ENCODE measurements at regions not wholly inside any gene's neighbourhood (a gene's known extent, or its start where the extent isn't known, plus 50 kb on each side); places are given as distances from the start of the nearest gene placed in this dataset.

DNA sequence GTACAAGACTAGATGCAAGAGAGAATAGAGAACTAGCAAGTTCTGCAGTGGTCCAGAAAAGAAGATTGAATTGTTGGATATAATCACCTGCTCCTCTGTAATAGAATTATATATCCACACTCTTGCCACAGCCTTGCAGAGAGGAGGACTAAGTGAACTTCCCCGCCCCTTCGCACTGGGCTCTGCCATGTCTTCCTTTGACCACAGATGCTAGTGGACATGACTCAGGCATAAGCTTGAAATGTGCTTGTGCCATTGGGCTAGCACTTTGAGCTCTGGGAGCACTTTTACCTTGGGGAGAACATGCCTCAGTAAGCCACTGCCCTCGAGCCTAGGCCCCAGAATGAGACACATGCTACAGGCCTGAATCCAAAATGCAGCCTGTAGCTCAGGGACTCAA is 113.5 kb upstream of the RASA1 start:
- Histone ChIP-seq H3K4me3 (ENCODE audit: low read depth, low read length) (no peak overlapping the region), H3K27ac (ENCODE audit: low read depth, low read length) (no peak overlapping the region), H3K9me3 (ENCODE audit: control insufficient read depth, insufficient read depth, low read length) (peaks cover 6% of the 10 kb centered on the region), H3K27me3 (ENCODE audit: control insufficient read depth, insufficient read depth, low read length) (no peaks in the 10 kb centered on the region)
- CTCF ChIA-PET = no interaction called here
- POLR2A ChIA-PET = no interaction called here
- DNase-seq (ENCODE audit: low read depth, low spot score) = no peak
- TF ChIP-seq, protein P1, sequence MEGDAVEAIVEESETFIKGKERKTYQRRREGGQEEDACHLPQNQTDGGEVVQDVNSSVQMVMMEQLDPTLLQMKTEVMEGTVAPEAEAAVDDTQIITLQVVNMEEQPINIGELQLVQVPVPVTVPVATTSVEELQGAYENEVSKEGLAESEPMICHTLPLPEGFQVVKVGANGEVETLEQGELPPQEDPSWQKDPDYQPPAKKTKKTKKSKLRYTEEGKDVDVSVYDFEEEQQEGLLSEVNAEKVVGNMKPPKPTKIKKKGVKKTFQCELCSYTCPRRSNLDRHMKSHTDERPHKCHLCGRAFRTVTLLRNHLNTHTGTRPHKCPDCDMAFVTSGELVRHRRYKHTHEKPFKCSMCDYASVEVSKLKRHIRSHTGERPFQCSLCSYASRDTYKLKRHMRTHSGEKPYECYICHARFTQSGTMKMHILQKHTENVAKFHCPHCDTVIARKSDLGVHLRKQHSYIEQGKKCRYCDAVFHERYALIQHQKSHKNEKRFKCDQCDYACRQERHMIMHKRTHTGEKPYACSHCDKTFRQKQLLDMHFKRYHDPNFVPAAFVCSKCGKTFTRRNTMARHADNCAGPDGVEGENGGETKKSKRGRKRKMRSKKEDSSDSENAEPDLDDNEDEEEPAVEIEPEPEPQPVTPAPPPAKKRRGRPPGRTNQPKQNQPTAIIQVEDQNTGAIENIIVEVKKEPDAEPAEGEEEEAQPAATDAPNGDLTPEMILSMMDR (IDR thresholded peaks at IDR 0.05; ENCODE audit: low read depth, low read length) = no peak

DNA sequence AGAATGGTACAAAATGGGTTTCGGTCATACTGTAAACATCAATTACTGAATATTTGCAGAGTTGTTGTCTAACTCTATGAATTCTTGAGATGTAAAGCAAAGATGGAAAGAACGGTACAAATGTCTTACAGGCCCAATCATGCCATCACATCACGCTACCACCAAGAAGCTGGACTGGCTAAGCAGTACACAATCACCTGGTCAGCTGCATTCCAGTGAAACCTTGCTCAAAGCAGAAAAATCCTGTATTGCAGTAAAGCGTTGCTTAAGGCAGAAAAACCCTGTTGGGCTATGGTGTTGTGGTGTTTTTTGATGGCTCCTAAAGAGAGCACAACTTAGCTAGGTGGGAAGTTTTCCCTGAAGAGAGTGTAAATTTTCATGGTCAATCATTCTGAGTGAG is 112.6 kb upstream of the RASA1 start:
- CTCF ChIA-PET = no interaction called here
- POLR2A ChIA-PET = no interaction called here
- Histone ChIP-seq H3K27me3 (ENCODE audit: control insufficient read depth, insufficient read depth, low read length) (no peaks in the 10 kb centered on the region), H3K27ac (ENCODE audit: low read depth, low read length) (no peak overlapping the region), H3K4me3 (ENCODE audit: low read depth, low read length) (no peak overlapping the region), H3K9me3 (ENCODE audit: control insufficient read depth, insufficient read depth, low read length) (no peaks in the 10 kb centered on the region; the same call in 1 of the 2 replicates)
- DNase-seq (ENCODE audit: low read depth, low spot score) = no peak
- TF ChIP-seq, protein P1 (IDR thresholded peaks at IDR 0.05; ENCODE audit: low read depth, low read length) = no peak

DNA sequence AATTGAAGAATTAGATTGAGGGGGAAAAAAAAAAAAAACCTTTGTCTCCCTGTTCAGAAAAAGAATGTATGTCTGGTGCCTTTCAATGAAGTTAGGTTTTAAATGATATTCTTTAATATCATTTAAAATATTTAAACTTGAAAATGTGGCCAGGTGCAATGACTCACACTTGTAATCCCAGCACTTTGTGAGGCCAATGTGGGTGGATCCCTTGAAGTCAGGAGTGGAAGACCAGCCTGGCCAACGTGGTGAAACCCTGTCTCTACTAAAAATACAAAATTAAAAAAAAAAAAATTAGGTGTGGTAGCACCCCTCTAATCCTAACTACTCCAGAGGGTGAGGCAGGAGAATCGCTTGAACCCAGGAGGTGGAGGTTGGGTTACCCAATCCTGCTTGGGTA is 111.1 kb upstream of the RASA1 start:
- Histone ChIP-seq H3K4me3 (ENCODE audit: low read depth, low read length) (no peak overlapping the region), H3K27me3 (ENCODE audit: control insufficient read depth, insufficient read depth, low read length) (no peaks in the 10 kb centered on the region), H3K9me3 (ENCODE audit: control insufficient read depth, insufficient read depth, low read length) (no peaks in the 10 kb centered on the region; the same call in 1 of the 2 replicates), H3K27ac (ENCODE audit: low read depth, low read length) (no peak overlapping the region)
- CTCF ChIA-PET = no interaction called here
- no peak for DNase-seq (ENCODE audit: low read depth, low spot score)
- POLR2A ChIA-PET = no interaction called here
- TF ChIP-seq, protein P1 (IDR thresholded peaks at IDR 0.05; ENCODE audit: low read depth, low read length) = no peak

DNA sequence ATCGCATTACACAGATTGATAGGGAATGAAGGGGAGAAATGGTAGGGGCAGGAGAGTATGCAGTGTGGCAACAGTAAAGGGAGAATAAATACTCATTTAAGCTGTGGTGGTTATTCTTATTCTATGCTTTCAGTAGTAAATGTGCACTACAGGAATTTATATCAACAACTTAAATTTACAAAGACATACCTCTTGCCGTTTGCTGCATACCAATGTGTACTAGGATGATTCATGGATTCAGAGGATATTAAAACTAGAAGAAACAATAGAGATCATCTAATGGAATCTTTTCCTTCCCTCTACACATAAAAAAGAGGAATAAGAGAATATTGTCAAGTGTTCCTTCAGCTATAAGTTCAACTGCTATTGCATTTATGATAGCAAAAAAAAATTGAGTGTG is 103.3 kb upstream of the RASA1 start:
- no peak overlapping the region for H3K4me3 ChIP-seq (ENCODE audit: low read depth, low read length)
- H3K27ac ChIP-seq (ENCODE audit: low read depth, low read length) = no peak overlapping the region
- H3K9me3 ChIP-seq (ENCODE audit: control insufficient read depth, insufficient read depth, low read length) = no peaks in the 10 kb centered on the region
- TF ChIP-seq, protein P1 (IDR thresholded peaks at IDR 0.05; ENCODE audit: low read depth, low read length) = no peak
- ChIA-PET CTCF (no interaction called here), POLR2A (interaction anchor here (0.6 to 1.2 kb wide), 3 partner anchors 25 to 174 kb away, joined by 3 to 9 read pairs (median 3); no protein-coding TSS in a partner anchor)
- H3K27me3 ChIP-seq (ENCODE audit: control insufficient read depth, insufficient read depth, low read length) = no peaks in the 10 kb centered on the region
- no peak for DNase-seq (ENCODE audit: low read depth, low spot score)

DNA sequence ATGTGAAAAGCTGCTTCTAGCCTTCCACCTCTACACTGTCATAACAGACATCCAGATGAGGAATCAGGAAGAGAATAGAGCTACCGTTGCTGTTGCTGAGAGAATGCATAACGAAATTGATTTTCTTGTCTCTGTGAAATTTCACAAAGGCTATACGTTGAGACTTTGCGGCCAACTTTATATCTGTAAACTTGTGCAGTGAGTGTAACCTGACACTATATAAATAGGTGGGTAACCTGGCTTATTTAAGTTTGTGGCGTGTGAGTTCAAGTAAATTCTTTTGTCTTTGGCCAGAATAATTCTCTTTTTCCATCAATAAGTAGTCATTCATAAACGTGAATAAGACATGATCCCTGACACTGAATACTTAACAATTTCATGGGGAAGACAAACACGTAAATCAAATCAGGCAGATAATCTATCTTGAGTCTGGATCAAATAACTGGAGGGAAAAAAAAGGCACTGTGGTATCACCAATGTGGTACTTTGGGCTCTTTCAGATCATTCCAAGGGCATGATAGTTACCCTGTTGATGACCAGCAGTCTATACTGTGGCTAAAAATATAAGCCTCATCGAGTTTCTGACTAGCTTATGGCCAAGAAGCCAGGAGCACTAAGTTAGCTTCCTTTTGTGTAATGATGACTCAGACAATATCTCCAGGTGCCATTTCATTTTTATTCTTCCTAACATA is 98.2 kb upstream of the RASA1 start:
- TF ChIP-seq, protein P1 (IDR thresholded peaks at IDR 0.05; ENCODE audit: low read depth, low read length) = no peak
- no peaks in the 10 kb centered on the region for H3K27me3 ChIP-seq (ENCODE audit: control insufficient read depth, insufficient read depth, low read length)
- H3K4me3 ChIP-seq (ENCODE audit: low read depth, low read length) = no peak overlapping the region
- no peak for DNase-seq (ENCODE audit: low read depth, low spot score)
- ChIA-PET POLR2A (no interaction called here), CTCF (no interaction called here)
- no peaks in the 10 kb centered on the region for H3K9me3 ChIP-seq (ENCODE audit: control insufficient read depth, insufficient read depth, low read length)
- H3K27ac ChIP-seq (ENCODE audit: low read depth, low read length) = no peak overlapping the region
